NB4 (cell line): ENCODE measurements at regions not wholly inside any gene's neighbourhood (a gene's known extent, or its start where the extent isn't known, plus 50 kb on each side); places are given as distances from the start of the nearest gene placed in this dataset.
"Not testable (repeated sequence)": the region's sequence is repeated elsewhere in the genome, so short reads cannot be mapped to it uniquely, and the experiment has no call there.

Experiments
- DNase-seq: peaks from one replicate; pipeline ENCODE4 v3.0.0; 2010; ENCODE audit warnings: low read depth
- H3K4me3 ChIP-seq: one replicate; pipeline ENCODE4 v1.5.1; 2011; ENCODE audit warnings: mild to moderate bottlenecking, low read depth, low read length, moderate library complexity
- MYC ChIP-seq: IDR thresholded peaks from 2 replicates; pipeline ENCODE4 v1.6.1; 2011; ENCODE audit warnings: low read depth, low read length
- POLR2A ChIP-seq: IDR thresholded peaks from 2 replicates; pipeline ENCODE4 v1.6.1; 2011; ENCODE audit warnings: mild to moderate bottlenecking; ENCODE audit not compliant: insufficient read length; ENCODE audit errors: extremely low read depth
- TF ChIP-seq, protein P1 (sequence below): IDR thresholded peaks from one replicate; pipeline ENCODE4 v1.5.1; 2012; ENCODE audit warnings: low read depth, low read length
- TF ChIP-seq, protein P2 (sequence below): IDR thresholded peaks from 2 replicates; pipeline ENCODE4 v1.6.1; 2011; ENCODE audit warnings: low read depth, low read length

DNA sequence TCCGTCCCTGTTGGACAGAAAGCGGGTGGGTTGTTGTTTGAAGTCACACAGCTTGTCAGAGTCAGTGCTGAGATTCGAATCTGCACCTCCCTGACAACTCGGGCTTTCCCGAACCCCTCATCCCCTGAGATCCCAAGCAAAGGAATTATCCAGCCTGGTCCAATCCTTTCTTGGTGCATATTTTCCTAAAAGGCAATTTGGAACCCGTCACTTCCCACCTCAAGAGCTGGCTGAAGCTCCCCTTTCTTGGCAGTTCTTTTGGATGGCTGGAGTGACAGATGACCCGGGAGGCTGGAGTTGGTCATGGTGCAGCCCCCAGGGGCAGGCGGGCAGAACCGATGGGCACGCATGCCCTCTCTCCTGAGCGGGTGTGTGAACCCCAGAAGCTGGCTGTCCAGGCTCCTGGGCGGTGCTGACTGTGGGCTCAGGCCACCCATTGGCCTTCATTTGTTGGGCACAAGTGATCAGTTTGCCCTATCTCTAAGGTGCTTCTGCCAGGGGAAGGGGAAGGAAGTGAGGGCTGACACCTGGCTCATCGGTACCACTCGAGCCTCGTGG lies 97.8 kb downstream of the ASB1 start:
- no peak for TF ChIP-seq POLR2A
- TF ChIP-seq, protein P1, sequence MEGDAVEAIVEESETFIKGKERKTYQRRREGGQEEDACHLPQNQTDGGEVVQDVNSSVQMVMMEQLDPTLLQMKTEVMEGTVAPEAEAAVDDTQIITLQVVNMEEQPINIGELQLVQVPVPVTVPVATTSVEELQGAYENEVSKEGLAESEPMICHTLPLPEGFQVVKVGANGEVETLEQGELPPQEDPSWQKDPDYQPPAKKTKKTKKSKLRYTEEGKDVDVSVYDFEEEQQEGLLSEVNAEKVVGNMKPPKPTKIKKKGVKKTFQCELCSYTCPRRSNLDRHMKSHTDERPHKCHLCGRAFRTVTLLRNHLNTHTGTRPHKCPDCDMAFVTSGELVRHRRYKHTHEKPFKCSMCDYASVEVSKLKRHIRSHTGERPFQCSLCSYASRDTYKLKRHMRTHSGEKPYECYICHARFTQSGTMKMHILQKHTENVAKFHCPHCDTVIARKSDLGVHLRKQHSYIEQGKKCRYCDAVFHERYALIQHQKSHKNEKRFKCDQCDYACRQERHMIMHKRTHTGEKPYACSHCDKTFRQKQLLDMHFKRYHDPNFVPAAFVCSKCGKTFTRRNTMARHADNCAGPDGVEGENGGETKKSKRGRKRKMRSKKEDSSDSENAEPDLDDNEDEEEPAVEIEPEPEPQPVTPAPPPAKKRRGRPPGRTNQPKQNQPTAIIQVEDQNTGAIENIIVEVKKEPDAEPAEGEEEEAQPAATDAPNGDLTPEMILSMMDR, result no peak
- no peak for TF ChIP-seq MYC
- TF ChIP-seq, protein P2, sequence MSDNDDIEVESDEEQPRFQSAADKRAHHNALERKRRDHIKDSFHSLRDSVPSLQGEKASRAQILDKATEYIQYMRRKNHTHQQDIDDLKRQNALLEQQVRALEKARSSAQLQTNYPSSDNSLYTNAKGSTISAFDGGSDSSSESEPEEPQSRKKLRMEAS, result no peak
- H3K4me3 ChIP-seq, result no peak overlapping the region
- DNase-seq, result no peak

DNA sequence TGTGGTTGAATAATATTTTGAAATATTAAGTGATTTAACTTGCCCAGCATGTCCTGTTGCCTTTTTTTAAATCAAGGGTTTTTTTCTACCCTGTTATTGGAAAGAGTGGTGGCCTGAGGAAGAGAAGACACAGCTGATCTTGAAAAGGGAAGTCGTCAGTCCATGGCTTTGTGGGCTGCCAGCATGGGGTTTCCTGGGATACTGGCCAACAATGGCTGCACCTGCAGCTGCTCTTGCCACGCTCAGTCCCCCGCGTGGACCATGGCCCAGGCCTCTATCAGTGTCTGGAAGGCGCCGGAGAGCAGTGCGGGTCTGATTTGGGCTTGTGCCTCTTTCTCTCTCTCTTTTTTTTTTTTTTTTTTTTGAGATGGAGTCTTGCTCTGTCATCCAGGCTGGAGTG lies 99.3 kb downstream of the ASB1 start:
- no peak for TF ChIP-seq POLR2A
- no peak for TF ChIP-seq MYC
- TF ChIP-seq, protein P2, result no peak
- TF ChIP-seq, protein P1, result no peak
- no peak overlapping the region for H3K4me3 ChIP-seq
- DNase-seq, result peak; percentile 55

DNA sequence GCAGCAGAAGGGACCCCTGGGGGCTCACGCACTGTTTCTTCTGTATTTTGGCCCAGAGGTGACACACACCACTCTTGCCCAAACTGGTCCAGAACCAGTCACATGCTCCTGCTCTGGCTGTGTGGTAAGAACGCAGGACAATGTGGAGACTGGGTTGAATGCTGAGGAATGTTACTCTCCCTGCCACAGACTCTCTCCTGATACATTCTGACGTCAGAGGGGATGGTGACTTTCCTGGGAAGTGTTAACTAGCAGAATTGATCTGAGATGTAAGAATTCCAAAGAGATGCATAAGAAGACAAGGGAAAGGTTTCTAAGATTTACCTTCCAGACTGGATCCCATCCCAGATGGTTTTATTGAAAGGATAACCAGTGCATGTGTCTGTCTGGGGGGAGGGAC lies 100.8 kb downstream of the ASB1 start:
- TF ChIP-seq, protein P2, result no peak
- TF ChIP-seq, protein P1, result no peak
- TF ChIP-seq POLR2A (no peak), MYC (no peak)
- DNase-seq, result no peak
- H3K4me3 ChIP-seq, result no peak overlapping the region

DNA sequence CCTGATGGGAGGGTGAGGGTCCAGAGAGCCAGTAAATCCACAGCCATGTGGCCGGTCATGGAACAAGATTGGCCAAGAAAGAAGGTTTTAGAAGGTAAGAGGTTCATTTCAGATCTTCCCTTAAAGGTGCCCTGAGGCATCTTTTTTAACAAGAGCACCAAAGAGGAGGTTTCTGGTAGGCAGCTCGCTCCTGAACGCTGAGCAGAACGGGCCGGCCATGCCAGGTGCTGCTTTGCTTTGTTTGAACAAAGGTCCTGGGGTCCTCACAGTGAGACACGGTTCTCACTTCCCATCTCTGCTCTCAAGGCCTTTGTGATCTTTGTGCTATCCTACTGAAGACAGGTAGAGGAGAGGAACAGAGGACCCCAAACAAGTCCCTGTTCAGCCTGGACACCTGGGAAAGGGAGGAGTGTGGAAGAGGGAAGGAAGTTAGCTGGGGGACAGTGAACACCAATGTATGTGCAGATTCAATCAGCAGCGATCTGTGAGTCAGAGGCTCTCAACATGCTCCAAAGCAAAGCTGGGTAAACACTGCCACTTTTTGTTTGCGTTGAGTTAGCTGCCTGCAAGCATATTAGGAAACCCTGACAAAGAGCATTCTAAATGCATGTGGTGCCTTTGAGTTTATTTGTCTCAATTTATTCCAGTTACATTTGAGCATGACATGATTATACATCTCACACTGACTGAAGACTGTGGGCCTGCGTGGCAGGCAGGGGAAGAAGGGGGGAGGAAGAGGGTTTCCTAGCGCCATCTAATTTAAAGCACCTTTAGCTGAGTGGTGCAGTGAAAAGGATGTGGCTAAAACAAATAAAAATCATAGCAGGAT lies 102.4 kb downstream of the ASB1 start:
- DNase-seq, result no peak
- no peak overlapping the region for H3K4me3 ChIP-seq
- TF ChIP-seq MYC, result no peak
- TF ChIP-seq, protein P2, result no peak
- TF ChIP-seq, protein P1, result no peak
- TF ChIP-seq POLR2A, result no peak

DNA sequence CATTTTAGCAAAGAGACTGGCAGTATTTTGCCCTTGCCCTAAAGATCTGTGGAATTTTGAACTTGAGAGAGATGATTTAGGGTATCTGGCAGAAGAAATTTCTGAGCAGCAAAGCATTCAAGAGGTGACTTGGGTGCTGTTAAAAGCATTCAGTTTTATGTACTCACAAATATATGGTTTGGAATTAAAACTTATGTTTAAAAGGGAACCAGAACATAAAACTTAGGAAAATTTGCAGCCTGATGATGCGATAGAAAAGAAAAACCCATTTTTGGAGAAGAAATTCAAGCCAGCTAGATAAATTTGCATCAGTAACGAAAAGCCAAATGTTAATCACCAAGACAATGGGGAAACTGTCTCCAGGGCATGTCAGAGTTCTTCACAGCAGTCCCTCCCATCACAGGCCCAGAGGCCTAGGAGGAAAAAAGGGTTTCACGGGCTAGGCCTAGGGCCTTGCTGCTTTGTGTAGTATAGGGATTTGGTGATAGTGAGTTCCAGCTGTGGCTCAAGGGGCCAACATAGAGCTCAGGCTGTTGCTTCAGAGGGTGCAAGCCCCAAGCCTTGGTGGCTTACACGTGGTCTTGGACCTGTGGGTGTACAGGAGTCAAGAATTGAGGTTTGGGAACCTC lies 104.4 kb downstream of the ASB1 start:
- not testable (repeated sequence) for H3K4me3 ChIP-seq, DNase-seq

DNA sequence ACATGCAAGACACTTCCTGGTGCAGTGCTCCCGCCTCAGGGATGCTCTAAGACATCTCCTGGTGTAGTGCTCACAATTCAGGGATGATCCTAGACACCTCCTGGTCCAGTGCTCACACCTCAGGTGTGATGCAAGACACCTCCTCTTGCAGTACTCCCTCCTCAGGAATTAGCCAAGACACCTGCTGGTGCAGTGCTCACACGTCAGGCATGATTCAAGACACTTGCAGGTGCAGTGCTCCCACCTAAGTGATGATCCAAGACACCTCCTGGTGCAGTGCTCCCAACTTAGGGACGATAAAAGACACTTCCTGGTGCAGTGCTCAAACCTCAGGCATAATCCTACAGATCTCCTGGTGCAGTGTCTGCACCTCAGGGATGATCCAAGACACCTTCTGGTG lies 117.0 kb downstream of the ASB1 start:
- DNase-seq, result not testable (repeated sequence)

More for the DNA sequence above, 117.0 kb downstream of the ASB1 start:
- not testable (repeated sequence) for H3K4me3 ChIP-seq
